Mesothelial cell of epicardium (in vitro differentiated cells): ENCODE measurements at regions not wholly inside any gene's neighbourhood (a gene's known extent, or its start where the extent isn't known, plus 50 kb on each side); places are given as distances from the start of the nearest gene placed in this dataset.

Experiments
- DNase-seq, 2 experiments: peaks; one replicate each; pipeline ENCODE4 v3.0.0; 2021; ENCODE audit warnings: low spot score in 2 of 2; ENCODE audit not compliant: unreplicated experiment in 2 of 2
- H3K27ac Mint-ChIP-seq: 2 replicates; pipeline ENCODE4 v1.8.0; 2021; ENCODE audit warnings: mixed read lengths
- H3K27me3 Mint-ChIP-seq: 2 replicates; pipeline ENCODE4 v1.8.0; 2021; ENCODE audit warnings: low read depth, mixed read lengths
- H3K36me3 Mint-ChIP-seq: 2 replicates; pipeline ENCODE4 v1.8.0; 2021; ENCODE audit warnings: mixed read lengths
- H3K4me1 Mint-ChIP-seq: 2 replicates; pipeline ENCODE4 v1.8.0; 2021; ENCODE audit warnings: mixed read lengths
- H3K4me3 Mint-ChIP-seq: 2 replicates; pipeline ENCODE4 v1.8.0; 2021; ENCODE audit warnings: mild to moderate bottlenecking, moderate library complexity, mixed read lengths
- H3K9me3 Mint-ChIP-seq: 2 replicates; pipeline ENCODE4 v1.8.0; 2021; ENCODE audit warnings: mixed read lengths
- CTCF ChIP-seq: fragments of 200-600 bp; sonication (generic); IDR thresholded peaks from one replicate; pipeline ENCODE4 v1.5.0; 2021; ENCODE audit warnings: antibody characterized with exemption; ENCODE audit not compliant: unreplicated experiment

- Mint-ChIP-seq H3K27ac (no peak overlapping the region), H3K27me3 (no peaks in the 10 kb centered on the region), H3K36me3 (no peaks in the 10 kb centered on the region), H3K9me3 (no peaks in the 10 kb centered on the region), H3K4me3 (no peak overlapping the region), H3K4me1 (no peaks in the 10 kb centered on the region)
- TF ChIP-seq CTCF = no peak
- DNase-seq = no peak
These were observed 137.6 kb upstream of the USP24 start for GRCh38 chr1:55352811-55353180.

- H3K27ac Mint-ChIP-seq = no peak overlapping the region
These were observed 137.1 kb upstream of the USP24 start for GRCh38 chr1:55352080-55352810.

GRCh38 chr1:55348356-55348755 lies 133.2 kb upstream of the USP24 start:
- H3K4me3 Mint-ChIP-seq = no peak overlapping the region
- H3K9me3 Mint-ChIP-seq = no peaks in the 10 kb centered on the region
- no peaks in the 10 kb centered on the region for H3K27me3 Mint-ChIP-seq
- H3K36me3 Mint-ChIP-seq = no peaks in the 10 kb centered on the region
- H3K4me1 Mint-ChIP-seq = no peaks in the 10 kb centered on the region
- no peak for DNase-seq
- no peak for TF ChIP-seq CTCF
- H3K27ac Mint-ChIP-seq = no peak overlapping the region

More at GRCh38 chr1:55352080-55352810, 137.1 kb upstream of the USP24 start:
- H3K36me3 Mint-ChIP-seq = no peaks in the 10 kb centered on the region
- DNase-seq = no peak
- no peaks in the 10 kb centered on the region for H3K9me3 Mint-ChIP-seq
- no peak overlapping the region for H3K4me3 Mint-ChIP-seq
- H3K27me3 Mint-ChIP-seq = no peaks in the 10 kb centered on the region
- TF ChIP-seq CTCF = no peak
- H3K4me1 Mint-ChIP-seq = no peaks in the 10 kb centered on the region

GRCh38 chr1:55347866-55348265 lies 132.7 kb upstream of the USP24 start:
- H3K9me3 Mint-ChIP-seq = no peaks in the 10 kb centered on the region
- TF ChIP-seq CTCF = no peak
- H3K27ac Mint-ChIP-seq = no peak overlapping the region
- H3K27me3 Mint-ChIP-seq = no peaks in the 10 kb centered on the region
- no peak overlapping the region for H3K4me3 Mint-ChIP-seq
- H3K4me1 Mint-ChIP-seq = no peaks in the 10 kb centered on the region
- no peak for DNase-seq
- H3K36me3 Mint-ChIP-seq = no peaks in the 10 kb centered on the region

- H3K4me1 Mint-ChIP-seq = no peaks in the 10 kb centered on the region
- no peaks in the 10 kb centered on the region for H3K9me3 Mint-ChIP-seq
- no peak for TF ChIP-seq CTCF
- no peak for DNase-seq
- no peaks in the 10 kb centered on the region for H3K36me3 Mint-ChIP-seq
- H3K27ac Mint-ChIP-seq = no peak overlapping the region
- no peaks in the 10 kb centered on the region for H3K27me3 Mint-ChIP-seq
- H3K4me3 Mint-ChIP-seq = no peak overlapping the region
These were observed 131.9 kb upstream of the USP24 start for GRCh38 chr1:55347041-55347440.

GRCh38 chr1:55346586-55346985 lies 131.4 kb upstream of the USP24 start:
- Mint-ChIP-seq H3K4me1 (no peaks in the 10 kb centered on the region), H3K36me3 (no peaks in the 10 kb centered on the region), H3K27me3 (no peaks in the 10 kb centered on the region), H3K4me3 (no peak overlapping the region), H3K9me3 (no peaks in the 10 kb centered on the region), H3K27ac (no peak overlapping the region)
- TF ChIP-seq CTCF = no peak
- no peak for DNase-seq
